HEK293 (cell line): ENCODE measurements at regions not wholly inside any gene's neighbourhood (a gene's known extent, or its start where the extent isn't known, plus 50 kb on each side); places are given as distances from the start of the nearest gene placed in this dataset.

ENCODE experiments used
- CTCF ChIA-PET: fragments of 350-600 bp; formaldehyde crosslinking; extraction: SDS; loops from one replicate; lab custom pipeline; 2021; ENCODE audit warnings: antibody characterized with exemption; lab: Yijun Ruan, JAX
- POLR2A ChIA-PET: fragments of 300-600 bp; formaldehyde crosslinking; extraction: SDS; loops from one replicate; lab custom pipeline; 2020; ENCODE audit warnings: antibody characterized with exemption, inconsistent platforms; lab: Yijun Ruan, JAX
- H3K27ac ChIP-seq: fragments of 200-500 bp; sonication (Bioruptor generic); 2 replicates; pipeline ENCODE4 v1.5.1; 2014; ENCODE audit warnings: low read depth, low read length, control low read depth, inconsistent platforms; ENCODE audit errors: extremely low read depth
- H3K36me3 ChIP-seq, 2 experiments: fragments of 200-500 bp in 1 of 2; sonication (Bioruptor generic) in 1 of 2; 1 replicate in 1 of 2; 2 replicates in 1 of 2; pipeline ENCODE4 v1.5.1; 2014 to 2017; ENCODE audit warnings: inconsistent platforms in 2 of 2, low read length in 2 of 2; ENCODE audit not compliant: control insufficient read depth in 2 of 2, insufficient read depth in 1 of 2
- H3K4me1 ChIP-seq: fragments of 200-500 bp; sonication (Bioruptor generic); 2 replicates; pipeline ENCODE4 v1.5.1; 2014; ENCODE audit warnings: mild to moderate bottlenecking, low read length, inconsistent platforms; ENCODE audit not compliant: control insufficient read depth, insufficient read depth
- H3K4me3 ChIP-seq: 2 replicates; pipeline ENCODE4 v1.5.1; 2011; ENCODE audit warnings: low read depth, mild to moderate bottlenecking, control low read depth, low read length, moderate library complexity
- H3K9me3 ChIP-seq: fragments of 200-500 bp; sonication (Bioruptor generic); 2 replicates; pipeline ENCODE4 v1.5.1; 2014; ENCODE audit warnings: low read depth, low read length, inconsistent platforms; ENCODE audit not compliant: control insufficient read depth, insufficient read depth
- KLF9 ChIP-seq: fragments of 450-650 bp; formaldehyde crosslinking; IDR thresholded peaks from 2 replicates; pipeline ENCODE4 v1.5.1; 2016; ENCODE audit warnings: missing biosample characterization, missing genetic modification characterization, low read depth
- MEIS1 ChIP-seq: sonication (generic); formaldehyde crosslinking; IDR thresholded peaks from 2 replicates; pipeline ENCODE4 v1.8.1; 2022; ENCODE audit warnings: missing genetic modification reagents, mild to moderate bottlenecking, borderline replicate concordance
- MYNN ChIP-seq: fragments of 450-650 bp; formaldehyde crosslinking; IDR thresholded peaks from 2 replicates; pipeline ENCODE4 v1.5.1; 2016; ENCODE audit warnings: missing biosample characterization, missing genetic modification characterization, borderline replicate concordance
- PRDM1 ChIP-seq: fragments of 450-650 bp; formaldehyde crosslinking; IDR thresholded peaks from 2 replicates; pipeline ENCODE4; 2016; ENCODE audit warnings: missing biosample characterization, missing genetic modification characterization
- PRDM6 ChIP-seq: fragments of 450-650 bp; formaldehyde crosslinking; IDR thresholded peaks from 2 replicates; pipeline ENCODE4 v1.5.1; 2017; ENCODE audit warnings: missing biosample characterization, missing genetic modification characterization
- ZEB2 ChIP-seq: fragments of 450-650 bp; formaldehyde crosslinking; IDR thresholded peaks from 2 replicates; pipeline ENCODE4 v1.5.1; 2016; ENCODE audit warnings: missing biosample characterization, missing genetic modification characterization
- ZFP41 ChIP-seq: fragments of 450-650 bp; formaldehyde crosslinking; IDR thresholded peaks from 2 replicates; pipeline ENCODE4 v1.5.1; 2016; ENCODE audit warnings: missing biosample characterization, missing genetic modification characterization, borderline replicate concordance
- ZFP69B ChIP-seq: fragments of 450-650 bp; formaldehyde crosslinking; IDR thresholded peaks from 2 replicates; pipeline ENCODE4 v1.5.1; 2016; ENCODE audit warnings: missing biosample characterization, missing genetic modification characterization
- ZNF112 ChIP-seq: fragments of 450-650 bp; formaldehyde crosslinking; IDR thresholded peaks from 2 replicates; pipeline ENCODE4 v1.5.0; 2017; ENCODE audit warnings: missing biosample characterization, missing genetic modification characterization
- ZNF157 ChIP-seq: fragments of 450-650 bp; formaldehyde crosslinking; IDR thresholded peaks from 2 replicates; pipeline ENCODE4 v1.5.1; 2016; ENCODE audit warnings: missing biosample characterization, missing genetic modification characterization
- ZNF184 ChIP-seq: fragments of 450-650 bp; IDR thresholded peaks from 2 replicates; pipeline ENCODE4 v1.5.1; 2018; ENCODE audit warnings: missing biosample characterization, mild to moderate bottlenecking, missing genetic modification characterization
- ZNF221 ChIP-seq: fragments of 450-650 bp; formaldehyde crosslinking; IDR thresholded peaks from 2 replicates; pipeline ENCODE4 v1.5.1; 2017; ENCODE audit warnings: missing biosample characterization, missing genetic modification characterization, borderline replicate concordance
- ZNF26 ChIP-seq: fragments of 450-650 bp; formaldehyde crosslinking; IDR thresholded peaks from 2 replicates; pipeline ENCODE4 v1.5.1; 2016; ENCODE audit warnings: missing biosample characterization, missing genetic modification characterization
- ZNF292 ChIP-seq: fragments of 450-650 bp; formaldehyde crosslinking; IDR thresholded peaks from 2 replicates; pipeline ENCODE4 v1.5.1; 2016; ENCODE audit warnings: low read depth, missing biosample characterization, missing genetic modification characterization, borderline replicate concordance
- ZNF302 ChIP-seq: fragments of 450-650 bp; formaldehyde crosslinking; IDR thresholded peaks from 2 replicates; pipeline ENCODE4 v1.5.1; 2016; ENCODE audit warnings: missing biosample characterization, missing genetic modification characterization, low read depth
- ZNF513 ChIP-seq: fragments of 450-650 bp; IDR thresholded peaks from 2 replicates; pipeline ENCODE4 v1.5.1; 2018; ENCODE audit warnings: missing biosample characterization, missing genetic modification characterization
- ZNF514 ChIP-seq: fragments of 450-650 bp; formaldehyde crosslinking; IDR thresholded peaks from 2 replicates; pipeline ENCODE4 v1.5.1; 2016; ENCODE audit warnings: missing biosample characterization, missing genetic modification characterization
- ZNF518A ChIP-seq: fragments of 450-650 bp; formaldehyde crosslinking; conservative IDR thresholded peaks from 2 replicates; pipeline ENCODE4 v1.5.1; 2016; ENCODE audit warnings: low read depth, missing biosample characterization, missing genetic modification characterization
- ZNF692 ChIP-seq: fragments of 450-650 bp; formaldehyde crosslinking; IDR thresholded peaks from 2 replicates; pipeline ENCODE4 v1.5.1; 2016; ENCODE audit warnings: missing biosample characterization, missing genetic modification characterization

- CTCF ChIA-PET = interaction anchor here (0.7 to 1.1 kb wide), 2 partner anchors 37 to 1083 kb away, joined by 3 read pairs; no protein-coding TSS in a partner anchor
- POLR2A ChIA-PET = no interaction called here
- Histone ChIP-seq H3K4me3 (no peak overlapping the region), H3K27ac (no peak overlapping the region), H3K4me1 (no peaks in the 10 kb centered on the region), H3K36me3 (no peaks in the 10 kb centered on the region), H3K9me3 (no peaks in the 10 kb centered on the region)
- TF ChIP-seq ZNF518A (tag by site-specific recombination) = no peak
- TF ChIP-seq ZNF112 (tag by site-specific recombination) = peak; percentile 92
Measured at GRCh38 chr5:135228222-135228621, 170.8 kb downstream of the MACROH2A1 start.

GRCh38 chr5:135227064-135228022 lies 171.7 kb downstream of the MACROH2A1 start:
- Histone ChIP-seq H3K4me3 (no peak overlapping the region), H3K36me3 (no peaks in the 10 kb centered on the region), H3K27ac (no peak overlapping the region), H3K4me1 (no peaks in the 10 kb centered on the region), H3K9me3 (no peaks in the 10 kb centered on the region)
- CTCF ChIA-PET = interaction anchor here (0.7 to 1.1 kb wide), 2 partner anchors 10 to 36 kb away, joined by 3 to 5 read pairs; no protein-coding TSS in a partner anchor
- POLR2A ChIA-PET = no interaction called here
- TF ChIP-seq ZNF513 (tag by site-specific recombination) (no peak), ZNF157 (tag by site-specific recombination) (no peak), ZNF514 (tag by site-specific recombination) (no peak), ZNF292 (tag by site-specific recombination) (no peak), ZNF184 (no peak), ZFP41 (no peak), ZNF692 (no peak), ZFP69B (tag by site-specific recombination) (no peak), ZEB2 (tag by site-specific recombination) (no peak), ZNF221 (no peak), KLF9 (tag by site-specific recombination) (no peak), MEIS1 (no peak), PRDM1 (tag by site-specific recombination) (no peak), ZNF26 (tag by site-specific recombination) (no peak), MYNN (no peak), ZNF302 (tag by site-specific recombination) (no peak), PRDM6 (tag by site-specific recombination) (no peak)
- TF ChIP-seq, all 188 proteins: peak for 0
